ENCODE measurements at regions not wholly inside any gene's neighbourhood (a gene's known extent, or its start where the extent isn't known, plus 50 kb on each side); places are given as distances from the start of the nearest gene placed in this dataset.
A peak's percentile ranks its signal among the peaks of the same experiment; 100 is the strongest.

GRCh38 chr3:117602058-117602644 is 892.6 kb downstream of the TUSC7 start:
- H3K9me3 ChIP-seq (replicated peaks) = no peaks in the 10 kb centered on the region
- no peak overlapping the region for H3K27ac ChIP-seq
- peaks cover 4% of the 10 kb centered on the region; the same call in 1 of the 2 replicates for H3K4me1 ChIP-seq

GRCh38 chr3:117603097-117603496 is 893.5 kb downstream of the TUSC7 start:
- DNase-seq = no peak
- Histone ChIP-seq H3K9me3 (replicated peaks) (no peaks in the 10 kb centered on the region), H3K27me3 (no peaks in the 10 kb centered on the region), H3K4me3 (no peak overlapping the region), H3K27ac (no peak overlapping the region), H3K4me1 (peaks cover 4% of the 10 kb centered on the region; the same call in 1 of the 2 replicates), H3K36me3 (no peaks in the 10 kb centered on the region)

More at GRCh38 chr3:117602058-117602644, 892.6 kb downstream of the TUSC7 start:
- DNase-seq = no peak
- no peak overlapping the region for H3K4me3 ChIP-seq
- H3K36me3 ChIP-seq = no peaks in the 10 kb centered on the region
- H3K27me3 ChIP-seq = no peaks in the 10 kb centered on the region

- no peaks in the 10 kb centered on the region for H3K36me3 ChIP-seq
- no peak for DNase-seq
- no peaks in the 10 kb centered on the region for H3K27me3 ChIP-seq
- H3K4me3 ChIP-seq = no peak overlapping the region
- no peaks in the 10 kb centered on the region for H3K9me3 ChIP-seq (replicated peaks)
- peaks cover 4% of the 10 kb centered on the region; the same call in 1 of the 2 replicates for H3K4me1 ChIP-seq
- H3K27ac ChIP-seq = no peak overlapping the region
Observed at GRCh38 chr3:117606866-117607265, 897.3 kb downstream of the TUSC7 start.

- no peaks in the 10 kb centered on the region for H3K36me3 ChIP-seq
- no peaks in the 10 kb centered on the region for H3K27me3 ChIP-seq
- DNase-seq = no peak
- no peak overlapping the region for H3K27ac ChIP-seq
- H3K4me1 ChIP-seq = no peaks in the 10 kb centered on the region
- no peak overlapping the region for H3K4me3 ChIP-seq
- H3K9me3 ChIP-seq (replicated peaks) = no peaks in the 10 kb centered on the region
Observed at GRCh38 chr3:117609330-117609729, 899.8 kb downstream of the TUSC7 start.

- Histone ChIP-seq H3K27me3 (no peaks in the 10 kb centered on the region), H3K36me3 (no peaks in the 10 kb centered on the region), H3K4me3 (no peak overlapping the region), H3K27ac (no peak overlapping the region), H3K9me3 (replicated peaks) (no peaks in the 10 kb centered on the region), H3K4me1 (no peaks in the 10 kb centered on the region)
- DNase-seq = no peak
Observed at GRCh38 chr3:117610156-117610555, 900.6 kb downstream of the TUSC7 start.

GRCh38 chr3:117611211-117611610 is 901.6 kb downstream of the TUSC7 start:
- Histone ChIP-seq H3K27me3 (no peaks in the 10 kb centered on the region), H3K27ac (no peak overlapping the region), H3K4me3 (no peak overlapping the region), H3K9me3 (replicated peaks) (no peaks in the 10 kb centered on the region), H3K4me1 (no peaks in the 10 kb centered on the region), H3K36me3 (no peaks in the 10 kb centered on the region)
- DNase-seq = no peak

- DNase-seq = no peak
- Histone ChIP-seq H3K4me1 (no peaks in the 10 kb centered on the region), H3K27me3 (no peaks in the 10 kb centered on the region), H3K27ac (no peak overlapping the region), H3K9me3 (replicated peaks) (no peaks in the 10 kb centered on the region), H3K4me3 (no peak overlapping the region), H3K36me3 (no peaks in the 10 kb centered on the region)
Observed at GRCh38 chr3:117616227-117616626, 906.6 kb downstream of the TUSC7 start.

- Histone ChIP-seq H3K4me1 (no peaks in the 10 kb centered on the region), H3K9me3 (replicated peaks) (no peaks in the 10 kb centered on the region), H3K4me3 (no peak overlapping the region), H3K27me3 (no peaks in the 10 kb centered on the region), H3K36me3 (no peaks in the 10 kb centered on the region), H3K27ac (no peak overlapping the region)
- DNase-seq = no peak
Observed at GRCh38 chr3:117617906-117618305, 908.3 kb downstream of the TUSC7 start.

- H3K4me3 ChIP-seq = no peak overlapping the region
- no peaks in the 10 kb centered on the region for H3K9me3 ChIP-seq (replicated peaks)
- no peaks in the 10 kb centered on the region for H3K36me3 ChIP-seq
- no peak for DNase-seq
- H3K27me3 ChIP-seq = no peaks in the 10 kb centered on the region
- no peak overlapping the region for H3K27ac ChIP-seq
- no peaks in the 10 kb centered on the region for H3K4me1 ChIP-seq
Observed at GRCh38 chr3:117618462-117618861, 908.9 kb downstream of the TUSC7 start.

GRCh38 chr3:117619805-117620204 is 910.2 kb downstream of the TUSC7 start:
- no peak for DNase-seq
- Histone ChIP-seq H3K9me3 (replicated peaks) (no peaks in the 10 kb centered on the region), H3K27me3 (no peaks in the 10 kb centered on the region), H3K4me1 (no peaks in the 10 kb centered on the region), H3K36me3 (no peaks in the 10 kb centered on the region), H3K27ac (no peak overlapping the region), H3K4me3 (no peak overlapping the region)

GRCh38 chr3:117622171-117622841 is 912.7 kb downstream of the TUSC7 start:
- H3K27me3 ChIP-seq = no peaks in the 10 kb centered on the region

GRCh38 chr3:117624424-117624823 is 914.8 kb downstream of the TUSC7 start:
- H3K4me1 ChIP-seq = peaks cover 5% of the 10 kb centered on the region
- DNase-seq = no peak
- H3K4me3 ChIP-seq = no peak overlapping the region
- H3K9me3 ChIP-seq (replicated peaks) = no peaks in the 10 kb centered on the region
- no peaks in the 10 kb centered on the region for H3K36me3 ChIP-seq
- no peaks in the 10 kb centered on the region for H3K27me3 ChIP-seq
- no peak overlapping the region for H3K27ac ChIP-seq

More at GRCh38 chr3:117622171-117622841, 912.7 kb downstream of the TUSC7 start:
- Histone ChIP-seq H3K27ac (no peak overlapping the region), H3K36me3 (no peaks in the 10 kb centered on the region), H3K4me3 (no peak overlapping the region), H3K9me3 (replicated peaks) (no peaks in the 10 kb centered on the region), H3K4me1 (no peaks in the 10 kb centered on the region)
- DNase-seq = no peak

- H3K36me3 ChIP-seq = no peaks in the 10 kb centered on the region
- no peak for DNase-seq
- H3K9me3 ChIP-seq (replicated peaks) = no peaks in the 10 kb centered on the region
- peaks cover 12% of the 10 kb centered on the region for H3K4me1 ChIP-seq
- H3K27ac ChIP-seq = no peak overlapping the region
- no peaks in the 10 kb centered on the region for H3K27me3 ChIP-seq
- no peak overlapping the region for H3K4me3 ChIP-seq
Observed at GRCh38 chr3:117625174-117625573, 915.6 kb downstream of the TUSC7 start.

- Histone ChIP-seq H3K4me1 (peaks cover 19% of the 10 kb centered on the region), H3K9me3 (replicated peaks) (no peaks in the 10 kb centered on the region), H3K4me3 (no peak overlapping the region), H3K36me3 (no peaks in the 10 kb centered on the region), H3K27me3 (no peaks in the 10 kb centered on the region), H3K27ac (no peak overlapping the region)
- DNase-seq = no peak
Observed at GRCh38 chr3:117626577-117626976, 917.0 kb downstream of the TUSC7 start.

GRCh38 chr3:117628823-117629291 is 919.3 kb downstream of the TUSC7 start:
- Histone ChIP-seq H3K36me3 (no peaks in the 10 kb centered on the region), H3K4me3 (no peak overlapping the region), H3K9me3 (replicated peaks) (no peaks in the 10 kb centered on the region), H3K27ac (no peak overlapping the region), H3K27me3 (no peaks in the 10 kb centered on the region), H3K4me1 (peaks cover 19% of the 10 kb centered on the region)
- peak; percentile 29 to 78 for DNase-seq

GRCh38 chr3:117629505-117629904 is 919.9 kb downstream of the TUSC7 start:
- Histone ChIP-seq H3K27ac (no peak overlapping the region), H3K4me1 (peaks cover 19% of the 10 kb centered on the region), H3K9me3 (replicated peaks) (no peaks in the 10 kb centered on the region), H3K4me3 (no peak overlapping the region), H3K36me3 (no peaks in the 10 kb centered on the region), H3K27me3 (no peaks in the 10 kb centered on the region)
- no peak for DNase-seq
